GM23338 (cell line): ENCODE measurements at regions not wholly inside any gene's neighbourhood (a gene's known extent, or its start where the extent isn't known, plus 50 kb on each side); places are given as distances from the start of the nearest gene placed in this dataset.

Experiments used
- ATAC-seq: fragments of 200-7000 bp; cut with Tn5 transposase; 3 replicates; pipeline ENCODE4 v1.9.1; 2020
- DNase-seq: peaks from one replicate; pipeline ENCODE4 v3.0.0-alpha.2; 2015; ENCODE audit warnings: low spot score
- H2AFZ ChIP-seq: fragments of 200-600 bp; sonication (generic); 2 replicates; pipeline ENCODE4 v1.8.0; 2016; ENCODE audit warnings: antibody characterized with exemption, mild to moderate bottlenecking, moderate library complexity
- H3F3A ChIP-seq: fragments of 200-600 bp; sonication (generic); replicated peaks from 2 replicates; pipeline ENCODE4 v1.8.0; 2017; ENCODE audit warnings: antibody characterized with exemption, mixed run types, low read depth
- H3K27ac ChIP-seq: fragments of 200-600 bp; sonication (generic); 2 replicates; pipeline ENCODE4 v1.6.1; 2016; ENCODE audit warnings: low read depth
- H3K27me3 ChIP-seq: fragments of 200-600 bp; sonication (generic); 2 replicates; pipeline ENCODE4 v1.8.0; 2016; ENCODE audit warnings: mild to moderate bottlenecking, mixed run types, moderate library complexity; ENCODE audit not compliant: insufficient read depth
- H3K36me3 ChIP-seq: fragments of 200-600 bp; sonication (generic); 2 replicates; pipeline ENCODE4 v1.8.0; 2016; ENCODE audit warnings: mild to moderate bottlenecking; ENCODE audit not compliant: insufficient read depth
- H3K4me1 ChIP-seq: fragments of 200-600 bp; sonication (generic); 2 replicates; pipeline ENCODE4 v1.8.0; 2016; ENCODE audit warnings: mild to moderate bottlenecking, moderate library complexity; ENCODE audit not compliant: insufficient read depth
- H3K4me2 ChIP-seq: fragments of 200-600 bp; sonication (generic); 2 replicates; pipeline ENCODE4 v1.7.1; 2017; ENCODE audit warnings: mixed run types
- H3K4me3 ChIP-seq: fragments of 200-600 bp; sonication (generic); 2 replicates; pipeline ENCODE4 v1.6.1; 2016; ENCODE audit warnings: mixed run types
- H3K79me2 ChIP-seq: fragments of 200-600 bp; sonication (generic); replicated peaks from 2 replicates; pipeline ENCODE4 v1.8.0; 2017; ENCODE audit warnings: mild to moderate bottlenecking; ENCODE audit not compliant: insufficient read depth
- H3K9me2 ChIP-seq: fragments of 200-600 bp; sonication (generic); 2 replicates; pipeline ENCODE4 v1.8.0; 2017; ENCODE audit not compliant: insufficient read depth
- H4K20me1 ChIP-seq: fragments of 200-600 bp; sonication (generic); replicated peaks from 2 replicates; pipeline ENCODE4 v1.8.0; 2017; ENCODE audit warnings: mild to moderate bottlenecking; ENCODE audit not compliant: insufficient read depth
- H3K27ac Mint-ChIP-seq: 2 replicates; pipeline ENCODE4 v1.8.0; 2020; ENCODE audit warnings: inconsistent platforms, mild to moderate bottlenecking, moderate library complexity, mixed read lengths
- H3K27me3 Mint-ChIP-seq: 3 replicates; pipeline ENCODE4 v1.8.0; 2022; ENCODE audit warnings: low read depth, mild to moderate bottlenecking, moderate library complexity, mixed read lengths, inconsistent platforms; ENCODE audit not compliant: insufficient read depth, poor library complexity
- H3K36me3 Mint-ChIP-seq: 3 replicates; pipeline ENCODE4 v1.8.0; 2021; ENCODE audit warnings: low read depth, mild to moderate bottlenecking, inconsistent platforms, moderate library complexity, mixed read lengths
- H3K4me1 Mint-ChIP-seq: 3 replicates; pipeline ENCODE4 v1.8.0; 2020; ENCODE audit warnings: mild to moderate bottlenecking, inconsistent platforms, mixed read lengths
- H3K4me3 Mint-ChIP-seq: 3 replicates; pipeline ENCODE4 v1.8.0; 2021; ENCODE audit warnings: moderate library complexity, mild to moderate bottlenecking, inconsistent platforms, mixed read lengths
- H3K9me3 Mint-ChIP-seq: 3 replicates; pipeline ENCODE4 v1.8.0; 2020; ENCODE audit warnings: moderate library complexity, mild to moderate bottlenecking, inconsistent platforms, mixed read lengths
- CREB1 ChIP-seq: fragments of 250-450 bp; sonication (Bioruptor Pico); IDR thresholded peaks from 2 replicates; pipeline ENCODE4 v1.5.0; 2020; ENCODE audit warnings: low read depth, mild to moderate bottlenecking, moderate library complexity
- CTCF ChIP-seq, 2 experiments: fragments of 200-600 bp in 1 of 2; sonication (generic) in 1 of 2; conservative IDR thresholded peaks; 2 replicates each; pipeline versions ENCODE4 v1.5.1 to v1.6.1; 2016 to 2017; ENCODE audit warnings: antibody characterized with exemption in 2 of 2, low read depth in 2 of 2, mild to moderate bottlenecking in 2 of 2, moderate library complexity in 1 of 2
- ETS1 ChIP-seq: IDR thresholded peaks from 2 replicates; pipeline ENCODE4 v1.6.1; 2016; ENCODE audit warnings: antibody characterized with exemption
- EZH2 ChIP-seq: fragments of 200-600 bp; sonication (generic); IDR thresholded peaks from one replicate; pipeline ENCODE4 v1.8.0; 2017; ENCODE audit warnings: antibody characterized with exemption, mild to moderate bottlenecking, low read depth; ENCODE audit not compliant: unreplicated experiment
- EZH2phosphoT487 ChIP-seq: fragments of 200-600 bp; sonication (generic); IDR thresholded peaks from one replicate; pipeline ENCODE4 v1.8.1; 2018; ENCODE audit warnings: antibody characterized with exemption; ENCODE audit not compliant: unreplicated experiment
- JUNB ChIP-seq: IDR thresholded peaks from one replicate; pipeline ENCODE4 v1.6.1; 2016; ENCODE audit warnings: antibody characterized with exemption; ENCODE audit not compliant: unreplicated experiment
- NANOG ChIP-seq: IDR thresholded peaks from 2 replicates; pipeline ENCODE4 v1.6.1; 2016; ENCODE audit warnings: antibody characterized with exemption, borderline replicate concordance
- POLR2AphosphoS5 ChIP-seq: IDR thresholded peaks from 2 replicates; pipeline ENCODE4 v1.6.1; 2016; ENCODE audit warnings: antibody characterized with exemption, low read depth
- STAT1 ChIP-seq: IDR thresholded peaks from one replicate; pipeline ENCODE4 v1.6.1; 2016; ENCODE audit warnings: antibody characterized with exemption; ENCODE audit not compliant: unreplicated experiment
- ZNF114 ChIP-seq: fragments of 250-450 bp; sonication (Bioruptor Pico); IDR thresholded peaks from 2 replicates; pipeline ENCODE4 v1.5.0; 2020; ENCODE audit warnings: mild to moderate bottlenecking, moderate library complexity
- ZNF331 ChIP-seq: fragments of 250-450 bp; sonication (Bioruptor Pico); IDR thresholded peaks from 2 replicates; pipeline ENCODE4 v1.5.0; 2020; ENCODE audit warnings: low read depth, mild to moderate bottlenecking, moderate library complexity
- ZNF462 ChIP-seq: fragments of 250-450 bp; sonication (Bioruptor Pico); IDR thresholded peaks from 2 replicates; pipeline ENCODE4 v1.5.0; 2020; ENCODE audit warnings: mild to moderate bottlenecking, moderate library complexity

GRCh38 chr1:4122513-4123160 lies 222.6 kb upstream of the C1orf174 start (continued):
- TF ChIP-seq ZNF462 (CRISPR knock-in tag) (no peak), POLR2AphosphoS5 (no peak), JUNB (no peak), CREB1 (CRISPR knock-in tag) (no peak), CTCF (conservative IDR thresholded peaks at IDR 0.05; ENCODE audit: low read depth in 2 of 2) (no peak), ZNF331 (CRISPR knock-in tag) (no peak), ZNF114 (no peak)

GRCh38 chr1:4124631-4125145 lies 224.6 kb upstream of the C1orf174 start:
- no peaks in the 10 kb centered on the region for H3K79me2 ChIP-seq
- H3K4me3 ChIP-seq = no peak overlapping the region
- H3K27me3 ChIP-seq = no peaks in the 10 kb centered on the region
- H3K9me3 Mint-ChIP-seq = peaks cover 90% of the 10 kb centered on the region
- no peaks in the 10 kb centered on the region for H4K20me1 ChIP-seq
- no peaks in the 10 kb centered on the region for H3K9me2 ChIP-seq
- no peaks in the 10 kb centered on the region for H3K4me1 ChIP-seq
- H3K36me3 Mint-ChIP-seq = peaks cover 13% of the 10 kb centered on the region
- H3K4me2 ChIP-seq = no peak overlapping the region
- no peak for DNase-seq
- ATAC-seq = no peak
- no peak overlapping the region for H2AFZ ChIP-seq
- no peak overlapping the region for H3K4me3 Mint-ChIP-seq
- H3K27ac ChIP-seq = no peak overlapping the region
- H3K4me1 Mint-ChIP-seq = no peaks in the 10 kb centered on the region
- H3F3A ChIP-seq = no peaks in the 10 kb centered on the region
- peaks cover 7% of the 10 kb centered on the region for H3K27me3 Mint-ChIP-seq
- H3K27ac Mint-ChIP-seq = no peak overlapping the region
- H3K36me3 ChIP-seq = no peaks in the 10 kb centered on the region; the same call in 1 of the 2 replicates
- TF ChIP-seq ETS1 (no peak), CTCF (conservative IDR thresholded peaks at IDR 0.05; ENCODE audit: low read depth in 2 of 2) (no peak), POLR2AphosphoS5 (no peak), CREB1 (CRISPR knock-in tag) (no peak), STAT1 (no peak), ZNF331 (CRISPR knock-in tag) (no peak), NANOG (no peak), JUNB (no peak), EZH2phosphoT487 (no peak), EZH2 (no peak)
